SK-N-SH (cell line): ENCODE measurements at regions not wholly inside any gene's neighbourhood (a gene's known extent, or its start where the extent isn't known, plus 50 kb on each side); places are given as distances from the start of the nearest gene placed in this dataset.

Source experiments
- CTCF ChIA-PET: fragments of 300-600, 350-600 bp; formaldehyde crosslinking; extraction: SDS; loops from one replicate; lab custom pipeline; 2021; lab: Yijun Ruan, JAX
- POLR2A ChIA-PET: fragments of 350-600 bp; sonication (Branson Sonifier 250); formaldehyde crosslinking; extraction: SDS; loops from one replicate; lab custom pipeline; 2020; ENCODE audit warnings: antibody characterized with exemption, inconsistent platforms; lab: Yijun Ruan, JAX
- DNase-seq: peaks from one replicate; pipeline ENCODE4 v3.0.0; 2012
- H2AFZ ChIP-seq: fragments of 200-600 bp; sonication (generic); 2 replicates; pipeline ENCODE4 v1.8.1; 2016; ENCODE audit warnings: antibody characterized with exemption, mild to moderate bottlenecking, low read depth
- H3F3A ChIP-seq: fragments of 200-600 bp; sonication (generic); replicated peaks from 2 replicates; pipeline ENCODE3; 2016; ENCODE audit warnings: antibody characterized with exemption, mild to moderate bottlenecking; ENCODE audit not compliant: insufficient read depth
- H3K27ac ChIP-seq, 2 experiments: fragments of 200-500 bp in 1 of 2; fragments of 200-600 bp in 1 of 2; sonication (Bioruptor generic) in 1 of 2; sonication (generic), shearing (Covaris generic) in 1 of 2; 2 replicates each; pipeline versions ENCODE4 v1.5.1 to v1.6.1; 2014 to 2016; ENCODE audit warnings: low read depth in 2 of 2, inconsistent platforms in 1 of 2, low read length in 1 of 2, mild to moderate bottlenecking in 1 of 2, mixed read lengths in 1 of 2
- H3K27me3 ChIP-seq: fragments of 200-600 bp; sonication (generic), shearing (Covaris generic); 2 replicates; pipeline ENCODE4 v1.6.1; 2016; ENCODE audit warnings: mixed run types; ENCODE audit not compliant: insufficient read depth
- H3K36me3 ChIP-seq, 2 experiments: fragments of 200-500 bp in 1 of 2; fragments of 200-600 bp in 1 of 2; sonication (Bioruptor generic) in 1 of 2; sonication (generic) in 1 of 2; replicated peaks in 1 of 2; 2 replicates each; pipeline versions ENCODE3 to v1.5.1; 2014 to 2016; ENCODE audit warnings: low read length in 1 of 2, mild to moderate bottlenecking in 1 of 2; ENCODE audit not compliant: insufficient read depth in 2 of 2, control insufficient read depth in 1 of 2
- H3K4me1 ChIP-seq, 2 experiments: fragments of 200-500 bp in 1 of 2; fragments of 200-600 bp in 1 of 2; sonication (Bioruptor generic) in 1 of 2; sonication (generic), shearing (Covaris generic) in 1 of 2; 2 replicates each; pipeline versions ENCODE4 v1.5.1 to v1.6.1; 2014 to 2016; ENCODE audit warnings: low read depth in 1 of 2, low read length in 1 of 2, mixed run types in 1 of 2; ENCODE audit not compliant: insufficient read depth in 2 of 2, control insufficient read depth in 1 of 2
- H3K4me2 ChIP-seq: fragments of 200-600 bp; sonication (generic), shearing (Covaris generic); 2 replicates; pipeline ENCODE4 v1.6.1; 2017; ENCODE audit warnings: mixed run types
- H3K4me3 ChIP-seq, 2 experiments: fragments of 200-500 bp in 1 of 2; fragments of 200-600 bp in 1 of 2; sonication (Bioruptor generic) in 1 of 2; sonication (generic), shearing (Covaris generic) in 1 of 2; 2 replicates each; pipeline versions ENCODE4 v1.5.1 to v1.8.1; 2014 to 2016; ENCODE audit warnings: low read depth in 2 of 2, inconsistent platforms in 1 of 2, low read length in 1 of 2, mild to moderate bottlenecking in 1 of 2, mixed read lengths in 1 of 2, moderate library complexity in 1 of 2
- H3K79me2 ChIP-seq: fragments of 200-600 bp; sonication (generic); 2 replicates; pipeline ENCODE4 v1.8.1; 2017; ENCODE audit warnings: mild to moderate bottlenecking; ENCODE audit not compliant: insufficient read depth
- H3K9ac ChIP-seq: fragments of 200-600 bp; sonication (generic); 2 replicates; pipeline ENCODE4 v1.6.1; 2017; ENCODE audit warnings: mixed run types
- H3K9me2 ChIP-seq: fragments of 200-600 bp; sonication (generic); 2 replicates; pipeline ENCODE4 v1.6.1; 2017; ENCODE audit warnings: mixed run types
- H3K9me3 ChIP-seq: fragments of 200-600 bp; sonication (generic); 2 replicates; pipeline ENCODE4 v1.6.1; 2017; ENCODE audit warnings: mixed run types, mild to moderate bottlenecking, moderate library complexity
- H4K20me1 ChIP-seq: fragments of 200-600 bp; sonication (generic); 2 replicates; pipeline ENCODE4 v1.6.1; 2017; ENCODE audit warnings: mild to moderate bottlenecking, mixed run types; ENCODE audit not compliant: insufficient read depth
- CTCF ChIP-seq: fragments of 200-600 bp; sonication (generic); IDR thresholded peaks from 2 replicates; pipeline ENCODE4 v1.6.1; 2017; ENCODE audit warnings: antibody characterized with exemption, mild to moderate bottlenecking, moderate library complexity
- EP300 ChIP-seq, 2 experiments: IDR thresholded peaks; 2 replicates each; pipeline versions ENCODE4 v1.4.0 to v1.6.1; 2012; ENCODE audit warnings: borderline replicate concordance in 1 of 2, low read depth in 1 of 2, low read length in 1 of 2
- FOSL2 ChIP-seq: IDR thresholded peaks from 2 replicates; pipeline ENCODE4 v1.4.0; 2012; ENCODE audit warnings: low read depth, mild to moderate bottlenecking, moderate library complexity, borderline replicate concordance
- GABPA ChIP-seq: IDR thresholded peaks from 2 replicates; pipeline ENCODE4 v1.4.0; 2012; ENCODE audit warnings: low read depth, mild to moderate bottlenecking
- GATA2 ChIP-seq: sonication (generic); formaldehyde crosslinking; IDR thresholded peaks from 2 replicates; pipeline ENCODE4 v1.5.0; 2020; ENCODE audit warnings: mild to moderate bottlenecking, missing genetic modification reagents
- IRF3 ChIP-seq: fragments of 150-350 bp; IDR thresholded peaks from 2 replicates; pipeline ENCODE4 v1.6.1; 2016; ENCODE audit warnings: mild to moderate bottlenecking, low read depth, low read length
- JUND ChIP-seq: IDR thresholded peaks from 2 replicates; pipeline ENCODE4 v1.4.0; 2012
- NFIC ChIP-seq: IDR thresholded peaks from 2 replicates; pipeline ENCODE4 v1.4.0; 2012; ENCODE audit warnings: borderline replicate concordance
- PBX3 ChIP-seq: IDR thresholded peaks from 2 replicates; pipeline ENCODE4; 2012
- RAD21 ChIP-seq: IDR thresholded peaks from 2 replicates; pipeline ENCODE4 v1.6.1; 2012; ENCODE audit warnings: mild to moderate bottlenecking, low read length
- RCOR1 ChIP-seq: fragments of 150-350 bp; IDR thresholded peaks from 2 replicates; pipeline ENCODE4 v1.6.1; 2017; ENCODE audit warnings: antibody characterized with exemption, low read length
- REST ChIP-seq: IDR thresholded peaks from 2 replicates; pipeline ENCODE4 v1.6.1; 2012; ENCODE audit warnings: mild to moderate bottlenecking, low read depth, low read length, moderate library complexity
- TAF1 ChIP-seq: IDR thresholded peaks from 2 replicates; pipeline ENCODE4 v1.6.1; 2012; ENCODE audit warnings: low read depth, mild to moderate bottlenecking, low read length, moderate library complexity, borderline replicate concordance
- TCF12 ChIP-seq: IDR thresholded peaks from 2 replicates; pipeline ENCODE4 v1.4.0; 2012
- TEAD4 ChIP-seq: IDR thresholded peaks from 2 replicates; pipeline ENCODE4 v1.4.0; 2012; ENCODE audit warnings: mild to moderate bottlenecking, borderline replicate concordance; ENCODE audit not compliant: insufficient read depth
- ZBTB33 ChIP-seq: IDR thresholded peaks from 2 replicates; pipeline ENCODE4 v1.4.0; 2012; ENCODE audit warnings: low read depth, borderline replicate concordance
- WGBS: methylation state at CpG from one replicate; pipeline ENCODE4 v1.1.6; 2017; ENCODE audit warnings: low lambda C conversion rate; 5-methylcytosine and 5-hydroxymethylcytosine counted together

- Histone ChIP-seq H3K27ac (no peak overlapping the region), H3K36me3 (peaks cover 0 to 5% of the 10 kb centered on the region in 2 experiments), H4K20me1 (no peaks in the 10 kb centered on the region), H3F3A (no peaks in the 10 kb centered on the region), H3K79me2 (no peaks in the 10 kb centered on the region), H3K9ac (no peak overlapping the region), H3K4me2 (no peak overlapping the region), H3K4me3 (no peak overlapping the region), H3K4me1 (peaks cover 0 to 5% of the 10 kb centered on the region in 2 experiments; a peak in 1 of 4 replicates), H3K9me2 (no peaks in the 10 kb centered on the region), H3K27me3 (no peaks in the 10 kb centered on the region), H2AFZ (no peak overlapping the region), H3K9me3 (no peaks in the 10 kb centered on the region)
- no peak for DNase-seq
- ChIA-PET POLR2A (no interaction called here), CTCF (no interaction called here)
- WGBS = 91% methylated on average over 12 of the region's 12 CpGs
- TF ChIP-seq TAF1 = no peak
- no peak for TF ChIP-seq REST
- TF ChIP-seq GATA2 (CRISPR knock-in tag) = no peak
- no peak for TF ChIP-seq RAD21
- no peak for TF ChIP-seq IRF3
- no peak for TF ChIP-seq CTCF
- no peak for TF ChIP-seq NFIC
- TF ChIP-seq EP300 (IDR thresholded peaks at IDR 0.05; ENCODE audit: borderline replicate concordance in 1 of 2, low read depth in 1 of 2, low read length in 1 of 2) = no peak
Measured at GRCh38 chr2:187825108-187825507, 270.9 kb upstream of the TFPI start.

GRCh38 chr2:187826023-187826422 is 271.8 kb upstream of the TFPI start:
- Histone ChIP-seq H3K9me3 (no peaks in the 10 kb centered on the region), H3K9me2 (no peaks in the 10 kb centered on the region)
- POLR2A ChIA-PET = no interaction called here
- 29% methylated on average over 2 of the region's 2 CpGs for WGBS
- TF ChIP-seq TCF12 (peak; percentile 32; the same call in 1 of the 2 replicates), TAF1 (no peak), JUND (0 out of 2 replicates have a peak, but pooled peaks have one; percentile 6), NFIC (peak; percentile 72), ZBTB33 (no peak), GABPA (no peak), PBX3 (peak; percentile 37), TEAD4 (0 out of 2 replicates have a peak, but pooled peaks have one; percentile 29), RCOR1 (no peak), RAD21 (no peak), FOSL2 (no peak)
- TF ChIP-seq, all 33 proteins: peak for 5
- H3K36me3 ChIP-seq = peaks cover 0 to 5% of the 10 kb centered on the region in 2 experiments
- CTCF ChIA-PET = no interaction called here
- H3K4me2 ChIP-seq = no peak overlapping the region
- H4K20me1 ChIP-seq = no peaks in the 10 kb centered on the region
- no peak overlapping the region for H3K4me3 ChIP-seq
- peak; percentile 16 for DNase-seq
- no peaks in the 10 kb centered on the region for H3K79me2 ChIP-seq
- no peak overlapping the region for H3K9ac ChIP-seq
- H3K27ac ChIP-seq = no peak overlapping the region
- no peak overlapping the region for H2AFZ ChIP-seq
- peaks cover 0 to 5% of the 10 kb centered on the region in 2 experiments; a peak in 1 of 4 replicates for H3K4me1 ChIP-seq
- no peaks in the 10 kb centered on the region for H3F3A ChIP-seq
- no peaks in the 10 kb centered on the region for H3K27me3 ChIP-seq
